ENCODE measurements at regions not wholly inside any gene's neighbourhood (a gene's known extent, or its start where the extent isn't known, plus 50 kb on each side); places are given as distances from the start of the nearest gene placed in this dataset.

GRCh38 chr19:31980796-31981195 is 364.6 kb upstream of the ZNF507 start:
- TF ChIP-seq TAF1 (IDR thresholded peaks at IDR 0.05; ENCODE audit: borderline replicate concordance, low read depth, low read length) (no peak), TEAD4 (IDR thresholded peaks at IDR 0.05; ENCODE audit: borderline replicate concordance, insufficient read depth) (no peak), FOSL2 (IDR thresholded peaks at IDR 0.05; ENCODE audit: borderline replicate concordance, low read depth) (no peak), GATA2 (CRISPR knock-in tag; IDR thresholded peaks at IDR 0.05) (no peak), ZBTB33 (IDR thresholded peaks at IDR 0.05; ENCODE audit: borderline replicate concordance, low read depth) (no peak), FOXJ3 (CRISPR knock-in tag; IDR thresholded peaks at IDR 0.05) (no peak), TCF12 (IDR thresholded peaks at IDR 0.05) (no peak)
- CTCF ChIA-PET = interaction anchor here (0.6 to 1.1 kb wide), 2 partner anchors 19 to 59 kb away, joined by 3 read pairs; no protein-coding TSS in a partner anchor
- H3K4me2 ChIP-seq = no peak overlapping the region

GRCh38 chr19:31981545-31981944 is 363.9 kb upstream of the ZNF507 start:
- H3K27me3 ChIP-seq (ENCODE audit: insufficient read depth) = no peaks in the 10 kb centered on the region
- H2AFZ ChIP-seq (ENCODE audit: low read depth) = no peak overlapping the region
- no peaks in the 10 kb centered on the region for H3K36me3 ChIP-seq (replicated peaks in 1 of 2; ENCODE audit: control insufficient read depth in 1 of 2, insufficient read depth in 2 of 2, low read length in 1 of 2)
- no peaks in the 10 kb centered on the region for H3K9me2 ChIP-seq
- TF ChIP-seq RAD21 (IDR thresholded peaks at IDR 0.05; ENCODE audit: low read length) (no peak), YY1 (IDR thresholded peaks at IDR 0.05; ENCODE audit: low read depth) (no peak), EP300 (IDR thresholded peaks at IDR 0.05; ENCODE audit: borderline replicate concordance in 1 of 2, low read depth in 1 of 2, low read length in 1 of 2) (no peak), USF1 (IDR thresholded peaks at IDR 0.05; ENCODE audit: borderline replicate concordance, low read depth) (no peak)
- no peaks in the 10 kb centered on the region for H4K20me1 ChIP-seq (ENCODE audit: insufficient read depth)
- CTCF ChIA-PET = no interaction called here
- H3K4me2 ChIP-seq = no peak overlapping the region
- H3K27ac ChIP-seq (ENCODE audit: low read depth in 2 of 2, low read length in 1 of 2) = no peak overlapping the region
- DNase-seq = no peak
- H3K9ac ChIP-seq = no peak overlapping the region
- H3K79me2 ChIP-seq (ENCODE audit: insufficient read depth) = no peaks in the 10 kb centered on the region
- H3K4me3 ChIP-seq (ENCODE audit: low read depth in 2 of 2, low read length in 1 of 2) = no peak overlapping the region
- POLR2A ChIA-PET = no interaction called here
- no peaks in the 10 kb centered on the region for H3F3A ChIP-seq (replicated peaks; ENCODE audit: insufficient read depth)
- H3K4me1 ChIP-seq (ENCODE audit: control insufficient read depth in 1 of 2, insufficient read depth in 2 of 2, low read depth in 1 of 2, low read length in 1 of 2) = no peaks in the 10 kb centered on the region
- H3K9me3 ChIP-seq = no peaks in the 10 kb centered on the region
- 7% methylated on average over 2 of the region's 2 CpGs for WGBS (ENCODE audit: low lambda C conversion rate)

More at GRCh38 chr19:31980796-31981195, 364.6 kb upstream of the ZNF507 start:
- no peak overlapping the region for H3K9ac ChIP-seq
- H3K36me3 ChIP-seq (replicated peaks in 1 of 2; ENCODE audit: control insufficient read depth in 1 of 2, insufficient read depth in 2 of 2, low read length in 1 of 2) = no peaks in the 10 kb centered on the region
- WGBS (ENCODE audit: low lambda C conversion rate) = 52% methylated on average over 5 of the region's 5 CpGs
- no peaks in the 10 kb centered on the region for H3K79me2 ChIP-seq (ENCODE audit: insufficient read depth)
- no peaks in the 10 kb centered on the region for H4K20me1 ChIP-seq (ENCODE audit: insufficient read depth)
- POLR2A ChIA-PET = no interaction called here
- H3K27me3 ChIP-seq (ENCODE audit: insufficient read depth) = no peaks in the 10 kb centered on the region
- H3K9me2 ChIP-seq = no peaks in the 10 kb centered on the region
- H2AFZ ChIP-seq (ENCODE audit: low read depth) = no peak overlapping the region
- no peak overlapping the region for H3K27ac ChIP-seq (ENCODE audit: low read depth in 2 of 2, low read length in 1 of 2)
- no peak overlapping the region for H3K4me3 ChIP-seq (ENCODE audit: low read depth in 2 of 2, low read length in 1 of 2)
- no peaks in the 10 kb centered on the region for H3K4me1 ChIP-seq (ENCODE audit: control insufficient read depth in 1 of 2, insufficient read depth in 2 of 2, low read depth in 1 of 2, low read length in 1 of 2)
- DNase-seq = no peak
- no peaks in the 10 kb centered on the region for H3K9me3 ChIP-seq
- H3F3A ChIP-seq (replicated peaks; ENCODE audit: insufficient read depth) = no peaks in the 10 kb centered on the region

All from SK-N-SH (cell line).